Adrenal gland (tissue), 9 donors: ENCODE measurements at regions not wholly inside any gene's neighbourhood (a gene's known extent, or its start where the extent isn't known, plus 50 kb on each side); places are given as distances from the start of the nearest gene placed in this dataset.
A peak's percentile ranks its signal among the peaks of the same experiment; 100 is the strongest.

ENCODE experiments used
- DNase-seq, 7 donors: peaks; one replicate each; pipeline ENCODE4 v3.0.0-alpha.2; 2019 to 2020
- H3K27ac ChIP-seq, 5 donors: fragments of 200-600 bp; sonication (generic) in 4 of 5; 1 replicate in 3 of 5; 2 replicates in 2 of 5; pipeline versions ENCODE4 v1.5.1 to v1.8.0; 2016 to 2020; ENCODE audit warnings: mild to moderate bottlenecking in 1 of 5
- H3K27me3 ChIP-seq: fragments of 200-600 bp; 2 replicates; pipeline ENCODE4 v1.8.0; 2021
- H3K36me3 ChIP-seq, 2 donors: fragments of 200-600 bp; replicated peaks in 1 of 2; 1 replicate in 1 of 2; 2 replicates in 1 of 2; pipeline versions ENCODE4 v1.5.1 to v1.8.0; 2018 to 2022
- H3K4me1 ChIP-seq, 2 donors: fragments of 200-600 bp; replicated peaks in 1 of 2; 1 replicate in 1 of 2; 2 replicates in 1 of 2; pipeline versions ENCODE4 v1.5.1 to v1.8.0; 2018 to 2021
- H3K4me3 ChIP-seq, 4 donors: fragments of 200-600 bp; sonication (generic) in 3 of 4; one replicate each; pipeline ENCODE4 v1.5.1; 2016 to 2018
- H3K9me3 ChIP-seq, 3 donors: fragments of 200-600 bp; sonication (generic) in 1 of 3; replicated peaks in 1 of 3; 1 replicate in 2 of 3; 2 replicates in 1 of 3; pipeline versions ENCODE4 v1.5.1 to v1.8.0; 2016 to 2021
- POLR2A ChIP-seq, 2 donors: fragments of 450-650 bp; IDR thresholded peaks; one replicate each; pipeline ENCODE4 v1.6.1; 2017; ENCODE audit warnings: antibody characterized with exemption in 2 of 2, mild to moderate bottlenecking in 2 of 2, moderate library complexity in 1 of 2
- WGBS, 4 donors: extraction: QIAGEN DNeasy Blood & Tissue Kit in 2 of 4; methylation state at CpG; one replicate each; pipeline versions ENCODE4 v1.1.5 to v1.1.7; 2013 to 2017; 5-methylcytosine and 5-hydroxymethylcytosine counted together
- intact Hi-C, 2 donors: fragments of 100-400 bp; cut with DNase I; formaldehyde crosslinking; loops; one replicate each; pipeline versions ENCODE4 v1.14.1 to v1.15.0; 2022 to 2023
- TF ChIP-seq, protein P1 (sequence below), 6 experiments: fragments of 450-650 bp in 4 of 6; fragments of 200-600 bp in 2 of 6; sonication (generic) in 1 of 6; IDR thresholded peaks; 1 replicate in 5 of 6; 2 replicates in 1 of 6; pipeline versions ENCODE4 v1.5.1 to v1.8.0; 2016 to 2021; ENCODE audit warnings: antibody characterized with exemption in 6 of 6, mild to moderate bottlenecking in 2 of 6, moderate library complexity in 1 of 6
- donor health status: healthy with polysubstance abuse.
- donor health status: Bipolar disorder and iron deficiency.
- donor health status: DM: yes; HTN: yes; CAD: no.
- donor health status: DM: no; HTN: no; CAD: no.
- donor health status: DM: no; HTN: no; CAD: no.

GRCh38 chr4:138404251-138404650, 162.1 kb upstream of the SLC7A11 start:
- Histone ChIP-seq H3K4me1 (peaks cover 0 to 23% of the 10 kb centered on the region in 2 donors), H3K27me3 (no peaks in the 10 kb centered on the region), H3K36me3 (no peaks in the 10 kb centered on the region), H3K4me3 (no peak overlapping the region), H3K27ac (no peak overlapping the region), H3K9me3 (no peaks in the 10 kb centered on the region)
- TF ChIP-seq, protein P1, sequence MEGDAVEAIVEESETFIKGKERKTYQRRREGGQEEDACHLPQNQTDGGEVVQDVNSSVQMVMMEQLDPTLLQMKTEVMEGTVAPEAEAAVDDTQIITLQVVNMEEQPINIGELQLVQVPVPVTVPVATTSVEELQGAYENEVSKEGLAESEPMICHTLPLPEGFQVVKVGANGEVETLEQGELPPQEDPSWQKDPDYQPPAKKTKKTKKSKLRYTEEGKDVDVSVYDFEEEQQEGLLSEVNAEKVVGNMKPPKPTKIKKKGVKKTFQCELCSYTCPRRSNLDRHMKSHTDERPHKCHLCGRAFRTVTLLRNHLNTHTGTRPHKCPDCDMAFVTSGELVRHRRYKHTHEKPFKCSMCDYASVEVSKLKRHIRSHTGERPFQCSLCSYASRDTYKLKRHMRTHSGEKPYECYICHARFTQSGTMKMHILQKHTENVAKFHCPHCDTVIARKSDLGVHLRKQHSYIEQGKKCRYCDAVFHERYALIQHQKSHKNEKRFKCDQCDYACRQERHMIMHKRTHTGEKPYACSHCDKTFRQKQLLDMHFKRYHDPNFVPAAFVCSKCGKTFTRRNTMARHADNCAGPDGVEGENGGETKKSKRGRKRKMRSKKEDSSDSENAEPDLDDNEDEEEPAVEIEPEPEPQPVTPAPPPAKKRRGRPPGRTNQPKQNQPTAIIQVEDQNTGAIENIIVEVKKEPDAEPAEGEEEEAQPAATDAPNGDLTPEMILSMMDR (IDR thresholded peaks at IDR 0.05): no peak
- TF ChIP-seq POLR2A (IDR thresholded peaks at IDR 0.05): no peak
- intact Hi-C loops: no loop called here
- DNase-seq: no peak

DNA sequence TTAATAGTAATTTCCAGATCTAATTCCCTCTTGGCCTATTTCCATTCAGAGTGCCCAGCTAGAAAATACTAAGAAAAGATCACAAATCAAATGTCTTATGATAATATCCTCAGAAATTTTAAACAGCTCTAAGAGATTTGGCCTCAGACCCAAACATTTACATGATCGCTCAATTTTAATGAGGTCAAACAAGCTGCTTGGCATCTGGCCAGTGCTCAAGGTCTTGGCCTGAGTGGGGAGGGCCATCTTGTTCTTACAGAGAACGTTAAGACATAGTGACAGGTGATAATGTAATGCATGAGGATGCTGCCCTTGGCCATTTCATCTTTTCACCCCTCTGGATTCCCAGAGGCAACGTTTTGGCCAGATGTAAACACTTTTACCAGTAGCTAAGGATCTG, 159.2 kb upstream of the SLC7A11 start:
- no peaks in the 10 kb centered on the region for H3K36me3 ChIP-seq
- intact Hi-C loops: no loop called here
- peak; percentile 35 to 81 (median 63) for DNase-seq
- no peaks in the 10 kb centered on the region for H3K27me3 ChIP-seq
- H3K4me3 ChIP-seq: no peak overlapping the region
- H3K9me3 ChIP-seq: no peaks in the 10 kb centered on the region
- TF ChIP-seq POLR2A (IDR thresholded peaks at IDR 0.05): no peak
- TF ChIP-seq, protein P1 (IDR thresholded peaks at IDR 0.05): no peak
- no peak overlapping the region for H3K27ac ChIP-seq
- WGBS, 4 donors: 3 to 27% (median 18%) methylated on average over 3 of the region's 3 CpGs
- H3K4me1 ChIP-seq: peaks cover 0 to 12% of the 10 kb centered on the region in 2 donors

- intact Hi-C loops: no loop called here
- Histone ChIP-seq H3K36me3 (no peaks in the 10 kb centered on the region), H3K27me3 (no peaks in the 10 kb centered on the region), H3K4me3 (no peak overlapping the region), H3K27ac (no peak overlapping the region), H3K4me1 (peaks cover 0 to 9% of the 10 kb centered on the region in 2 donors), H3K9me3 (no peaks in the 10 kb centered on the region)
- WGBS, 4 donors: 60 to 73% (median 65%) methylated on average over 4 of the region's 4 CpGs
- TF ChIP-seq, protein P1 (IDR thresholded peaks at IDR 0.05): no peak
- TF ChIP-seq POLR2A (IDR thresholded peaks at IDR 0.05): no peak
- DNase-seq: no peak
Measured at GRCh38 chr4:138400543-138400942, 158.4 kb upstream of the SLC7A11 start.

- DNase-seq: no peak
- Histone ChIP-seq H3K27me3 (no peaks in the 10 kb centered on the region), H3K27ac (no peak overlapping the region), H3K4me1 (peaks cover 0 to 9% of the 10 kb centered on the region in 2 donors), H3K36me3 (no peaks in the 10 kb centered on the region), H3K9me3 (no peaks in the 10 kb centered on the region), H3K4me3 (no peak overlapping the region)
- TF ChIP-seq POLR2A (IDR thresholded peaks at IDR 0.05): no peak
- TF ChIP-seq, protein P1 (IDR thresholded peaks at IDR 0.05): no peak
- intact Hi-C loops: no loop called here
Measured at GRCh38 chr4:138400066-138400465, 157.9 kb upstream of the SLC7A11 start.
